Astrocyte (in vitro differentiated cells and primary cell): ENCODE measurements at regions not wholly inside any gene's neighbourhood (a gene's known extent, or its start where the extent isn't known, plus 50 kb on each side); places are given as distances from the start of the nearest gene placed in this dataset.

ENCODE experiments used
- DNase-seq: peaks from one replicate; pipeline ENCODE4 v3.0.0-alpha.2; 2010; ENCODE audit warnings: low read depth
- FAIRE-seq: peaks from 2 replicates; lab custom pipeline; 2011; peaks lifted over from hg19 to GRCh38; lab: Jason Lieb, UNC
- H2AFZ ChIP-seq: 2 replicates; pipeline ENCODE4 v1.6.0; 2012; ENCODE audit warnings: low read depth, low read length, inconsistent platforms
- H3K27ac ChIP-seq: 2 replicates; pipeline ENCODE4 v1.5.1; 2011; ENCODE audit warnings: low read depth, low read length, inconsistent platforms
- H3K27me3 ChIP-seq: 2 replicates; pipeline ENCODE4 v1.6.0; 2011; ENCODE audit warnings: low read length, inconsistent platforms; ENCODE audit not compliant: insufficient read depth
- H3K36me3 ChIP-seq: 2 replicates; pipeline ENCODE4 v1.5.1; 2011; ENCODE audit warnings: low read length, inconsistent platforms; ENCODE audit not compliant: insufficient read depth
- H3K4me1 ChIP-seq: 2 replicates; pipeline ENCODE4 v1.5.1; 2011; ENCODE audit warnings: low read length, inconsistent platforms; ENCODE audit not compliant: insufficient read depth
- H3K4me2 ChIP-seq: 2 replicates; pipeline ENCODE4 v1.6.0; 2012; ENCODE audit warnings: low read length, inconsistent platforms
- H3K4me3 ChIP-seq: 2 replicates; pipeline ENCODE4 v1.5.1; 2011; ENCODE audit warnings: low read depth, mild to moderate bottlenecking, low read length, inconsistent platforms; ENCODE audit not compliant: insufficient read depth
- H3K79me2 ChIP-seq: 2 replicates; pipeline ENCODE4 v1.6.0; 2012; ENCODE audit warnings: mild to moderate bottlenecking, low read length, inconsistent platforms; ENCODE audit not compliant: insufficient read depth
- H3K9ac ChIP-seq: 2 replicates; pipeline ENCODE4 v1.6.0; 2012; ENCODE audit warnings: mild to moderate bottlenecking, low read length, inconsistent platforms
- H3K9me3 ChIP-seq: 2 replicates; pipeline ENCODE4 v1.5.1; 2012; ENCODE audit warnings: low read depth, mild to moderate bottlenecking, low read length, inconsistent platforms; ENCODE audit not compliant: insufficient read depth
- H4K20me1 ChIP-seq: 2 replicates; pipeline ENCODE4 v1.6.0; 2012; ENCODE audit warnings: low read length, inconsistent platforms; ENCODE audit not compliant: insufficient read depth
- H3K27ac Mint-ChIP-seq: one replicate; pipeline ENCODE4 v1.8.0; 2021; ENCODE audit warnings: mild to moderate bottlenecking, mixed read lengths; ENCODE audit not compliant: unreplicated experiment
- H3K27me3 Mint-ChIP-seq: one replicate; pipeline ENCODE4 v1.8.0; 2021; ENCODE audit warnings: low read depth, mixed read lengths; ENCODE audit not compliant: unreplicated experiment
- H3K36me3 Mint-ChIP-seq: one replicate; pipeline ENCODE4 v1.8.0; 2021; ENCODE audit warnings: low read depth, mixed read lengths; ENCODE audit not compliant: unreplicated experiment
- H3K4me1 Mint-ChIP-seq: one replicate; pipeline ENCODE4 v1.8.0; 2021; ENCODE audit warnings: low read depth, mixed read lengths; ENCODE audit not compliant: unreplicated experiment
- H3K4me3 Mint-ChIP-seq: one replicate; pipeline ENCODE4 v1.8.0; 2021; ENCODE audit warnings: mild to moderate bottlenecking, moderate library complexity, mixed read lengths; ENCODE audit not compliant: unreplicated experiment
- H3K9me3 Mint-ChIP-seq: one replicate; pipeline ENCODE4 v1.8.0; 2021; ENCODE audit warnings: mild to moderate bottlenecking, mixed read lengths; ENCODE audit not compliant: unreplicated experiment
- CTCF ChIP-seq: IDR thresholded peaks from 2 replicates; pipeline ENCODE4 v1.5.1; 2011; ENCODE audit warnings: low read depth, mild to moderate bottlenecking, inconsistent platforms, low read length, moderate library complexity; ENCODE audit not compliant: insufficient read depth
- EZH2 ChIP-seq: IDR thresholded peaks from 2 replicates; pipeline ENCODE4 v1.6.1; 2012; ENCODE audit warnings: mild to moderate bottlenecking, low read length, inconsistent platforms; ENCODE audit not compliant: insufficient read depth

- H3K36me3 Mint-ChIP-seq = no peaks in the 10 kb centered on the region
- FAIRE-seq = no peak
- H2AFZ ChIP-seq = no peak overlapping the region
These were observed 142.0 kb downstream of the PCDH7 start for GRCh38 chr4:30862196-30862595.

GRCh38 chr4:30863021-30863420 is 142.9 kb downstream of the PCDH7 start:
- H4K20me1 ChIP-seq = no peaks in the 10 kb centered on the region
- peaks cover 25% of the 10 kb centered on the region for H3K4me1 ChIP-seq
- peak; percentile 82 for DNase-seq
- H3K4me1 Mint-ChIP-seq = peaks cover 27% of the 10 kb centered on the region
- no peaks in the 10 kb centered on the region for H3K36me3 ChIP-seq
- no peaks in the 10 kb centered on the region for H3K9me3 ChIP-seq
- no peak for FAIRE-seq
- H3K36me3 Mint-ChIP-seq = no peaks in the 10 kb centered on the region
- H3K79me2 ChIP-seq = no peaks in the 10 kb centered on the region
- H3K27ac Mint-ChIP-seq = no peak overlapping the region
- H3K27me3 Mint-ChIP-seq = no peaks in the 10 kb centered on the region
- H3K27ac ChIP-seq = no peak overlapping the region
- H3K27me3 ChIP-seq = no peaks in the 10 kb centered on the region
- no peaks in the 10 kb centered on the region for H3K9me3 Mint-ChIP-seq
- TF ChIP-seq EZH2 (no peak), CTCF (no peak)
- H3K4me3 Mint-ChIP-seq = no peak overlapping the region
- H3K4me2 ChIP-seq = peak overlapping the region; percentile 19
- H2AFZ ChIP-seq = no peak overlapping the region
- H3K9ac ChIP-seq = no peak overlapping the region
- H3K4me3 ChIP-seq = no peak overlapping the region

More at GRCh38 chr4:30862196-30862595, 142.0 kb downstream of the PCDH7 start:
- Histone ChIP-seq H3K4me1 (peaks cover 21% of the 10 kb centered on the region), H3K4me2 (no peak overlapping the region), H3K9ac (no peak overlapping the region), H3K9me3 (no peaks in the 10 kb centered on the region), H4K20me1 (no peaks in the 10 kb centered on the region), H3K27ac (no peak overlapping the region), H3K36me3 (no peaks in the 10 kb centered on the region), H3K27me3 (no peaks in the 10 kb centered on the region), H3K79me2 (no peaks in the 10 kb centered on the region), H3K4me3 (no peak overlapping the region)
- TF ChIP-seq EZH2 = no peak
- no peak for TF ChIP-seq CTCF
- H3K27me3 Mint-ChIP-seq = no peaks in the 10 kb centered on the region
- no peaks in the 10 kb centered on the region for H3K9me3 Mint-ChIP-seq
- H3K4me1 Mint-ChIP-seq = peaks cover 26% of the 10 kb centered on the region
- no peak overlapping the region for H3K27ac Mint-ChIP-seq
- no peak for DNase-seq
- H3K4me3 Mint-ChIP-seq = no peak overlapping the region

- peak overlapping the region; percentile 51 for H3K27ac Mint-ChIP-seq
- H3K4me2 ChIP-seq = no peak overlapping the region
- no peaks in the 10 kb centered on the region for H4K20me1 ChIP-seq
- H3K79me2 ChIP-seq = no peaks in the 10 kb centered on the region
- no peaks in the 10 kb centered on the region for H3K9me3 ChIP-seq
- no peak overlapping the region for H2AFZ ChIP-seq
- no peaks in the 10 kb centered on the region for H3K27me3 Mint-ChIP-seq
- peaks cover 25% of the 10 kb centered on the region for H3K4me1 ChIP-seq
- FAIRE-seq = no peak
- H3K4me1 Mint-ChIP-seq = peaks cover 28% of the 10 kb centered on the region
- H3K36me3 ChIP-seq = no peaks in the 10 kb centered on the region
- H3K36me3 Mint-ChIP-seq = no peaks in the 10 kb centered on the region
- DNase-seq = peak; percentile 45
- H3K9me3 Mint-ChIP-seq = no peaks in the 10 kb centered on the region
- TF ChIP-seq EZH2 (no peak), CTCF (no peak)
- no peak overlapping the region for H3K27ac ChIP-seq
- no peaks in the 10 kb centered on the region for H3K27me3 ChIP-seq
- H3K9ac ChIP-seq = no peak overlapping the region
- no peak overlapping the region for H3K4me3 Mint-ChIP-seq
- no peak overlapping the region for H3K4me3 ChIP-seq
These were observed 145.5 kb downstream of the PCDH7 start for GRCh38 chr4:30865691-30866090.
